WERI-Rb-1 (cell line): ENCODE measurements at regions not wholly inside any gene's neighbourhood (a gene's known extent, or its start where the extent isn't known, plus 50 kb on each side); places are given as distances from the start of the nearest gene placed in this dataset.

Source experiments
- DNase-seq: peaks from one replicate; pipeline ENCODE4 v3.0.0-alpha.2; 2020
- H3K27ac ChIP-seq: fragments of 250-450 bp; sonication (Bioruptor Pico); 2 replicates; pipeline ENCODE4 v1.5.1; 2020; ENCODE audit warnings: mild to moderate bottlenecking, moderate library complexity
- H3K27me3 ChIP-seq: fragments of 250-450 bp; sonication (Bioruptor Pico); 2 replicates; pipeline ENCODE4 v1.5.1; 2021; ENCODE audit warnings: mild to moderate bottlenecking, low read depth, moderate library complexity; ENCODE audit not compliant: insufficient read depth, severe bottlenecking
- H3K36me3 ChIP-seq: fragments of 250-450 bp; sonication (Bioruptor Pico); 2 replicates; pipeline ENCODE4 v1.5.1; 2020; ENCODE audit warnings: mild to moderate bottlenecking, moderate library complexity
- H3K4me3 ChIP-seq: 2 replicates; pipeline ENCODE4 v1.5.1; 2011; ENCODE audit warnings: low read depth, mild to moderate bottlenecking, control low read depth, low read length
- H3K9me3 ChIP-seq: fragments of 250-450 bp; sonication (Bioruptor Pico); 2 replicates; pipeline ENCODE4 v1.5.1; 2021; ENCODE audit warnings: mild to moderate bottlenecking, moderate library complexity; ENCODE audit not compliant: severe bottlenecking
- CTCF ChIP-seq: IDR thresholded peaks from 2 replicates; pipeline ENCODE4 v1.5.1; 2011; ENCODE audit warnings: low read depth, mild to moderate bottlenecking, control low read depth, inconsistent platforms, low read length

GRCh38 chr6:21885532-21886114 is 292.1 kb downstream of the SOX4 start:
- Histone ChIP-seq H3K36me3 (no peaks in the 10 kb centered on the region), H3K27ac (peak overlapping the region; percentile 68), H3K9me3 (no peaks in the 10 kb centered on the region), H3K27me3 (no peaks in the 10 kb centered on the region), H3K4me3 (no peak overlapping the region)
- TF ChIP-seq CTCF: no peak
- DNase-seq: peak; percentile 98

GRCh38 chr6:21886542-21887151 is 293.1 kb downstream of the SOX4 start:
- DNase-seq: no peak
- no peaks in the 10 kb centered on the region for H3K27me3 ChIP-seq
- no peak for TF ChIP-seq CTCF
- no peaks in the 10 kb centered on the region for H3K36me3 ChIP-seq
- no peak overlapping the region for H3K4me3 ChIP-seq
- no peak overlapping the region for H3K27ac ChIP-seq
- H3K9me3 ChIP-seq: no peaks in the 10 kb centered on the region

GRCh38 chr6:21887231-21888185 is 294.0 kb downstream of the SOX4 start:
- Histone ChIP-seq H3K36me3 (no peaks in the 10 kb centered on the region), H3K4me3 (no peak overlapping the region), H3K27me3 (no peaks in the 10 kb centered on the region), H3K9me3 (no peaks in the 10 kb centered on the region), H3K27ac (no peak overlapping the region)
- no peak for DNase-seq
- TF ChIP-seq CTCF: no peak

- Histone ChIP-seq H3K9me3 (no peaks in the 10 kb centered on the region), H3K4me3 (no peak overlapping the region), H3K27ac (no peak overlapping the region), H3K36me3 (no peaks in the 10 kb centered on the region), H3K27me3 (no peaks in the 10 kb centered on the region)
- no peak for TF ChIP-seq CTCF
- no peak for DNase-seq
Observed at GRCh38 chr6:21891080-21891479, 297.5 kb downstream of the SOX4 start.

GRCh38 chr6:21893793-21894192 is 300.2 kb downstream of the SOX4 start:
- no peak overlapping the region for H3K27ac ChIP-seq
- no peaks in the 10 kb centered on the region for H3K36me3 ChIP-seq
- DNase-seq: no peak
- no peak for TF ChIP-seq CTCF
- no peaks in the 10 kb centered on the region for H3K9me3 ChIP-seq
- no peak overlapping the region for H3K4me3 ChIP-seq
- no peaks in the 10 kb centered on the region for H3K27me3 ChIP-seq
